Upper lobe of left lung (tissue), 6 donors: ENCODE measurements at regions not wholly inside any gene's neighbourhood (a gene's known extent, or its start where the extent isn't known, plus 50 kb on each side); places are given as distances from the start of the nearest gene placed in this dataset.

Source experiments
- ATAC-seq, 2 donors: fragments of 200-7000 bp; cut with Tn5 transposase; one replicate each; pipeline ENCODE4 v1.9.1; 2022; ENCODE audit warnings: mild to moderate bottlenecking in 2 of 2, moderate library complexity in 2 of 2; ENCODE audit not compliant: low FRiP score in 2 of 2
- DNase-seq, 2 donors: peaks; one replicate each; pipeline ENCODE4 v3.0.0-alpha.2; 2019 to 2020
- H3K27ac ChIP-seq, 4 donors: fragments of 200-600 bp; sonication (generic); one replicate each; pipeline ENCODE4 v1.5.1; 2016 to 2019
- H3K27me3 ChIP-seq, 4 donors: fragments of 200-600 bp; sonication (generic); one replicate each; pipeline ENCODE4 v1.5.1; 2017 to 2019
- H3K36me3 ChIP-seq, 4 donors: fragments of 200-600 bp; sonication (generic); one replicate each; pipeline ENCODE4 v1.5.1; 2016 to 2019
- H3K4me1 ChIP-seq, 4 donors: fragments of 200-600 bp; sonication (generic); one replicate each; pipeline ENCODE4 v1.5.1; 2018 to 2019
- H3K4me3 ChIP-seq, 4 donors: fragments of 200-600 bp; sonication (generic); one replicate each; pipeline ENCODE4 v1.5.1; 2017 to 2019; ENCODE audit warnings: mild to moderate bottlenecking in 2 of 4, moderate library complexity in 1 of 4
- H3K9me3 ChIP-seq, 4 donors: fragments of 200-600 bp; sonication (generic); one replicate each; pipeline ENCODE4 v1.5.1; 2018 to 2019
- EP300 ChIP-seq, 4 donors: sonication (generic); formaldehyde crosslinking; IDR thresholded peaks; one replicate each; pipeline ENCODE4 v1.5.1; 2017; ENCODE audit warnings: antibody characterized with exemption in 4 of 4, control low read depth in 2 of 4
- POLR2A ChIP-seq, 4 donors: fragments of 450-650 bp; IDR thresholded peaks; one replicate each; pipeline ENCODE4 v1.5.1; 2016 to 2017; ENCODE audit warnings: antibody characterized with exemption in 4 of 4, mild to moderate bottlenecking in 2 of 4
- POLR2AphosphoS5 ChIP-seq, 2 donors: sonication (generic); formaldehyde crosslinking; IDR thresholded peaks; one replicate each; pipeline ENCODE4 v1.5.1; 2017; ENCODE audit warnings: antibody characterized with exemption in 2 of 2
- WGBS, 2 donors: methylation state at CpG; one replicate each; pipeline ENCODE4 v1.1.5; 2017 to 2018; 5-methylcytosine and 5-hydroxymethylcytosine counted together
- TF ChIP-seq, protein P1 (sequence below), 6 experiments: fragments of 450-650 bp in 4 of 6; fragments of 200-600 bp in 2 of 6; sonication (generic) in 2 of 6; IDR thresholded peaks; one replicate each; pipeline ENCODE4 v1.5.1; 2016 to 2019; ENCODE audit warnings: antibody characterized with exemption in 6 of 6
- donor health status: DM: no; HTN: no; CAD: no; lungs with moderate emphysema.
- donor health status: DM: no; HTN: yes; CAD: no; lungs with severe emphysema.

DNA sequence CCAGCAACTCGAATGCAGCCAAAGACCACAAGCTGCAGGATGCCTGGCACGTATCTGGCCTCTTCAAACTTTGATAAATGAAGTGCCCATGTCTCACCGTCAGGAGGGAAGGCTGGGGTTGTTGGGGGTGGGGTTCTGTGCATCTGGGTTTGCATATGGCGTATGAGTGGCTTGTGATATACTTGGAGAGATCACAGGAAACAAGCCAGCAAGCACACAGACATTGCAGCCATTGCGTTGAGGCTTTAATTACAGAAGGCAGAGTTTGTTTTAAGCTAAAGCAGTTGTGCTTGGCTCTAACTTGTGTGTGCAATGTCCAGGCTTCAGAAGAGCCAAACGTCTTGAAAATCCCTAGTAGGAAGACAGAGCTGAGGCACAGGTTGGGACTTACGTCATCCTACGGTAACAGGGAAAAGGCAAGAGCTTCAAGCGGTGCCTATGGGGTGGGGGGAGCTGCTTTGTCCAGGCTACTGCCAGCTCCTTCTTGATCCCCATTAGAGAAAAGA, 109.2 kb downstream of the ASB7 start:
- no peaks in the 10 kb centered on the region for H3K9me3 ChIP-seq
- no peak for DNase-seq
- no peak overlapping the region for H3K4me3 ChIP-seq
- no peaks in the 10 kb centered on the region for H3K36me3 ChIP-seq
- no peak for ATAC-seq
- no peaks in the 10 kb centered on the region for H3K27me3 ChIP-seq
- H3K27ac ChIP-seq, result no peak overlapping the region
- H3K4me1 ChIP-seq, result peaks cover 9 to 34% (median 29%) of the 10 kb centered on the region in 4 donors
- TF ChIP-seq POLR2AphosphoS5 (IDR thresholded peaks at IDR 0.05) (no peak), POLR2A (IDR thresholded peaks at IDR 0.05) (no peak), EP300 (IDR thresholded peaks at IDR 0.05) (no peak)
- TF ChIP-seq, protein P1, sequence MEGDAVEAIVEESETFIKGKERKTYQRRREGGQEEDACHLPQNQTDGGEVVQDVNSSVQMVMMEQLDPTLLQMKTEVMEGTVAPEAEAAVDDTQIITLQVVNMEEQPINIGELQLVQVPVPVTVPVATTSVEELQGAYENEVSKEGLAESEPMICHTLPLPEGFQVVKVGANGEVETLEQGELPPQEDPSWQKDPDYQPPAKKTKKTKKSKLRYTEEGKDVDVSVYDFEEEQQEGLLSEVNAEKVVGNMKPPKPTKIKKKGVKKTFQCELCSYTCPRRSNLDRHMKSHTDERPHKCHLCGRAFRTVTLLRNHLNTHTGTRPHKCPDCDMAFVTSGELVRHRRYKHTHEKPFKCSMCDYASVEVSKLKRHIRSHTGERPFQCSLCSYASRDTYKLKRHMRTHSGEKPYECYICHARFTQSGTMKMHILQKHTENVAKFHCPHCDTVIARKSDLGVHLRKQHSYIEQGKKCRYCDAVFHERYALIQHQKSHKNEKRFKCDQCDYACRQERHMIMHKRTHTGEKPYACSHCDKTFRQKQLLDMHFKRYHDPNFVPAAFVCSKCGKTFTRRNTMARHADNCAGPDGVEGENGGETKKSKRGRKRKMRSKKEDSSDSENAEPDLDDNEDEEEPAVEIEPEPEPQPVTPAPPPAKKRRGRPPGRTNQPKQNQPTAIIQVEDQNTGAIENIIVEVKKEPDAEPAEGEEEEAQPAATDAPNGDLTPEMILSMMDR (IDR thresholded peaks at IDR 0.05), result no peak
- 45 to 51% methylated on average over 9 of the region's 9 CpGs for WGBS, 2 donors

DNA sequence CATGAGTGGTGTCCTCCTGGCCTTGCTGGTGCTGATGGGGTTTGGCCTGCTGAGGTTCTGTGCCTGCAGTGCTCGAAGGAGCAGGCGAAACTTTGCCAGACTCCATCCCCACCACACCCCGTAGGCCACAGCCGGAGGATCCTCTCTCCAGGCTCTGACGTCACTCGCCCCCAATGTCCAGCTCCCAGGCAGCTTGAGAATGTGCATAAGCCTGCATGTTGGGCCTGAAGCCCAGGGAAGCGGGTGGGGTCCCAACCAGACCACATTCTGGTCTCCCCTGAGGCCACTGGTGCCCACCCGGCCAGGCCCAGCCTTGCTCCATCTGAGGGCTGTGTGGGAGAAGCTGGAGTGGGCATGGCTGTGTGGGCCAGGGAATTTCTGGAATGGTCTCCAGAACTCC, 109.8 kb downstream of the ASB7 start:
- Histone ChIP-seq H3K27me3 (no peaks in the 10 kb centered on the region), H3K9me3 (no peaks in the 10 kb centered on the region), H3K36me3 (no peaks in the 10 kb centered on the region), H3K4me1 (peaks cover 9 to 39% (median 29%) of the 10 kb centered on the region in 4 donors), H3K27ac (no peak overlapping the region), H3K4me3 (no peak overlapping the region)
- WGBS, 2 donors, result 91 to 100% methylated on average over 1 to 8 of the region's 8 CpGs
- TF ChIP-seq, protein P1 (IDR thresholded peaks at IDR 0.05), result no peak
- TF ChIP-seq POLR2A (IDR thresholded peaks at IDR 0.05) (no peak), POLR2AphosphoS5 (IDR thresholded peaks at IDR 0.05) (no peak), EP300 (IDR thresholded peaks at IDR 0.05) (no peak)
- DNase-seq (no peak), ATAC-seq (peak in 1 of 2 donors; percentile 84)

DNA sequence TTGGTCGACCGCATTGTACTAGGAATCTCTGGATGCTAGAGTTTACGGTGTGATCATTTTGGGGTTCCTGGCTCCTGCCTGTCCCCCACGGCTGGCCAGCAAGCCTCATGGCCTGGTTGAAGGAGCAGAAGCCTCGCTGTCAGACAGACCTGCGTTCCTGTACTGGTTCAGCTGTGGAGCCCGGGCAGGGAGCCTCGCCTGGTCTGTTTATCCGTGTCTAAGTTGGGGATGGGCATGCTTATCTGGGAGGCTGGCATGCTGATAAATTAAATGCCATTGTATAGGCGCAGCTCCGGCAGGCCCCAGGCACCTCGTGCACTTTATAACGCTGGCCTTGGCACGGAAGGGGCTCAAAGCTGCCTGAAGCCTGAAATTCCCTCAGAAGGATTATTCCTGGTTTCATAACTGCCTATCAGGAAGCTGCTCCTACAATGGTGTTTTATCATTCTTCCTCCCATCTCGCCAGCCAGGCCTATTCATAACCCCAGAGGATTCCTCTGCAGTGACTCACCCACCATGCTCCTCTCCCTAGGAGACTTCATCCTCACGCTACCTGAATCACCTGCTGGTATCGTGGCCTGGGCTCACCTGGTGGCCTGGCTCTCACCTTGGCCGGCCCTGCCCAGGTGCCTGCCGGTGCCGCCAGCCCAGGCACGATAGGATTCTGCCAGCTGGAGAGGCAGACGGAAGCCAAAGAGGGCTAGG, 110.9 kb downstream of the ASB7 start:
- no peaks in the 10 kb centered on the region for H3K9me3 ChIP-seq
- H3K4me3 ChIP-seq, result no peak overlapping the region
- no peaks in the 10 kb centered on the region for H3K36me3 ChIP-seq
- peak; percentile 52 to 61 for DNase-seq
- H3K27ac ChIP-seq, result no peak overlapping the region
- ATAC-seq, result peak in 1 of 2 donors; percentile 47
- no peak for TF ChIP-seq POLR2A (IDR thresholded peaks at IDR 0.05)
- TF ChIP-seq EP300 (IDR thresholded peaks at IDR 0.05), result no peak
- TF ChIP-seq POLR2AphosphoS5 (IDR thresholded peaks at IDR 0.05), result no peak
- TF ChIP-seq, protein P1 (IDR thresholded peaks at IDR 0.05), result no peak
- WGBS, 2 donors, result 78 to 79% methylated on average over 17 to 22 of the region's 22 CpGs
- H3K4me1 ChIP-seq, result peaks cover 9 to 39% (median 29%) of the 10 kb centered on the region in 4 donors
- H3K27me3 ChIP-seq, result no peaks in the 10 kb centered on the region

DNA sequence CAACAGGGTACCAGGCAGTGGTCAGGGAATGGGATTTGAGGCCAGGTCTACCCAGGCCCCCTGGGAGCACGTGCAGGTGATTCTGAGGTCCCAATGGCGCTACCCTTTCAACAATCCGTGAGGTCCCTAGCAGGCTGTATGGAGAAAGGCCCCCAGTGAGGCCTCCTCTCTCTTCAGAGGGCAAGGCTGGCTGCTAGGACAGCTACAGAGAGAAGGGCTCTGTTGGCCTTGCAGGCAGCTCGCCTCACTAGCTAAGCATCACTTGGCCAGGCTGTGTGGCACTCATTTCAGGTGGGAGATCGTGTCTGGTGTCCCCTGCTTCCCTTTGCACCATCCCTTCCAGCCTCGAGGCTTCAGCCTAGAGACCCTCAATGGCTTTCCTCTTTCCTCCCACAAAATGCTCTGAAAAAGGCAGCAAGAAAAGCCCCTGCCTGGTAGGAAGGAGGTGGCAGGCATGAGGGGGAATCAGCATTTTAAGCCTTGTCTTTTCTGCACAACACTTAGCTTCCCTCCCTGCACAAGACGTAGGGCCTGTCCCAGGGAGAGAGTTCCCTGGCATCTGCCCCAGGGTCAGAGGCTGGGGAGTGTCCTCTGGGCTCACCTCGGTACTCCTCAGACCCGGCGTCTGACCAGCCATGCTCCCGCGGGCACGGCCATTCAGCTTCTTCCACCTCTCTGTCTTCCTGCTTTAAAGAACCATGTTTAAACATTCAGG, 111.8 kb downstream of the ASB7 start:
- Histone ChIP-seq H3K9me3 (no peaks in the 10 kb centered on the region), H3K36me3 (no peaks in the 10 kb centered on the region), H3K4me1 (peaks cover 9 to 39% (median 29%) of the 10 kb centered on the region in 4 donors), H3K27ac (peak overlapping the region in 3 of 4 donors; percentile 47 to 65 (median 60)), H3K27me3 (no peaks in the 10 kb centered on the region), H3K4me3 (no peak overlapping the region)
- WGBS, 2 donors, result 70 to 80% methylated on average over 10 to 13 of the region's 13 CpGs
- DNase-seq (peak in 1 of 2 donors; percentile 43), ATAC-seq (no peak)
- no peak for TF ChIP-seq EP300 (IDR thresholded peaks at IDR 0.05)
- TF ChIP-seq, protein P1 (IDR thresholded peaks at IDR 0.05), result no peak
- TF ChIP-seq POLR2A (IDR thresholded peaks at IDR 0.05), result no peak
- no peak for TF ChIP-seq POLR2AphosphoS5 (IDR thresholded peaks at IDR 0.05)
